Cardiac muscle cell (in vitro differentiated cells and primary cell): ENCODE measurements at regions not wholly inside any gene's neighbourhood (a gene's known extent, or its start where the extent isn't known, plus 50 kb on each side); places are given as distances from the start of the nearest gene placed in this dataset.
"Not testable (repeated sequence)": the region's sequence is repeated elsewhere in the genome, so short reads cannot be mapped to it uniquely, and the experiment has no call there.

ENCODE experiments used
- DNase-seq, 2 donors: peaks; one replicate each; pipeline versions ENCODE4 v3.0.0 to v3.0.0-alpha.2; 2010 to 2017; ENCODE audit warnings: low read depth in 1 of 2, low spot score in 1 of 2
- H3K27ac ChIP-seq: fragments of 200-600 bp; sonication (generic); 2 replicates; pipeline ENCODE4 v1.5.1; 2016
- H3K27me3 ChIP-seq: fragments of 200-600 bp; sonication (generic); 2 replicates; pipeline ENCODE4 v1.6.0; 2016; ENCODE audit warnings: control low read depth
- H3K36me3 ChIP-seq: fragments of 200-600 bp; sonication (generic); 2 replicates; pipeline ENCODE4 v1.5.1; 2016; ENCODE audit warnings: control low read depth
- H3K4me1 ChIP-seq: fragments of 200-600 bp; sonication (generic); 2 replicates; pipeline ENCODE4 v1.8.1; 2017; ENCODE audit warnings: low read depth, mild to moderate bottlenecking, mixed run types
- H3K4me3 ChIP-seq: fragments of 200-600 bp; sonication (generic); 2 replicates; pipeline ENCODE4 v1.5.1; 2016; ENCODE audit warnings: mild to moderate bottlenecking
- H3K9me3 ChIP-seq: fragments of 200-600 bp; sonication (generic); 2 replicates; pipeline ENCODE4 v1.5.1; 2017; ENCODE audit warnings: low read depth, mild to moderate bottlenecking, control low read depth
- CTCF ChIP-seq: IDR thresholded peaks from 2 replicates; pipeline ENCODE4 v1.5.1; 2012; ENCODE audit warnings: low read depth, mild to moderate bottlenecking, low read length

DNA sequence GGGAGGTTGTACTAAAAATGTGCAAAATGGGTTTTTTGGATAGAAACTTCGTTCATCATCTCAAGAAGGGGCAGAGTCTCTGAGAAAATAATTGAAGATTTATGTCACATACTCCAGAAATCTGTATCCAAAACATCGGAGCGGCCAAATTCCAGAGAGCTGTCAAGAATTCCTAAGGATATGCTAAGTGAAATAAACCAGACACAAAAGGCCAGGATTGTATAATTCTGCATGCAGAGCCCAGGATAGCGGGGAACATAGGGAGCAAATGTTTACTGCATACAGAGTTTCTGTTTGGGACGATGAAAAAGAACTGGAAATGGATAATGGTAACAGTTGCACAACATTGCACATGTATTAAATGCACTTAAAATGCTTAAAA lies 224.2 kb upstream of the AUTS2 start:
- Histone ChIP-seq H3K4me3 (no peak overlapping the region), H3K36me3 (no peaks in the 10 kb centered on the region), H3K4me1 (no peaks in the 10 kb centered on the region), H3K9me3 (no peaks in the 10 kb centered on the region), H3K27ac (no peak overlapping the region), H3K27me3 (no peaks in the 10 kb centered on the region)
- TF ChIP-seq CTCF: no peak
- DNase-seq: peak in 1 of 2 donors; percentile 70

DNA sequence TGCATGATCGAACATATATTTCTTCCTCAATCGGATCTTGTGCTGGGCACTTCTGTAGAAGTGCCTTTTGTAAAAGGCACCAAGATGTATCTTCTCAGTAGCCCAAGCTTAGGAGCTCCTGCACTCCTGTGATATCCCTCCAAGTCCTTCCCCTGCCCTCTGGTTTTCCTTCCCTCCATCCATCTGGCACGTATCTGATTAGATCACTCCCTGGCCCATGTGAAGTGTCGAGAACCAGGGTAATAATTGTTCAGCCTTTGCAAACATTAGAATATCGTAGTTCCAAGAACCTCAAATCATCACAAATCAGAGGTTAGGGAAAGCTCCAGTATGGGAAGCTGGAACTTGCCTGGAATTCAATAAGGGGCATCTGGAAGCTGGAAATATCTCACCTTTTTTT lies 221.1 kb upstream of the AUTS2 start:
- Histone ChIP-seq H3K27ac (no peak overlapping the region), H3K27me3 (no peaks in the 10 kb centered on the region), H3K4me1 (no peaks in the 10 kb centered on the region), H3K4me3 (no peak overlapping the region), H3K9me3 (no peaks in the 10 kb centered on the region), H3K36me3 (no peaks in the 10 kb centered on the region)
- DNase-seq: no peak
- no peak for TF ChIP-seq CTCF

DNA sequence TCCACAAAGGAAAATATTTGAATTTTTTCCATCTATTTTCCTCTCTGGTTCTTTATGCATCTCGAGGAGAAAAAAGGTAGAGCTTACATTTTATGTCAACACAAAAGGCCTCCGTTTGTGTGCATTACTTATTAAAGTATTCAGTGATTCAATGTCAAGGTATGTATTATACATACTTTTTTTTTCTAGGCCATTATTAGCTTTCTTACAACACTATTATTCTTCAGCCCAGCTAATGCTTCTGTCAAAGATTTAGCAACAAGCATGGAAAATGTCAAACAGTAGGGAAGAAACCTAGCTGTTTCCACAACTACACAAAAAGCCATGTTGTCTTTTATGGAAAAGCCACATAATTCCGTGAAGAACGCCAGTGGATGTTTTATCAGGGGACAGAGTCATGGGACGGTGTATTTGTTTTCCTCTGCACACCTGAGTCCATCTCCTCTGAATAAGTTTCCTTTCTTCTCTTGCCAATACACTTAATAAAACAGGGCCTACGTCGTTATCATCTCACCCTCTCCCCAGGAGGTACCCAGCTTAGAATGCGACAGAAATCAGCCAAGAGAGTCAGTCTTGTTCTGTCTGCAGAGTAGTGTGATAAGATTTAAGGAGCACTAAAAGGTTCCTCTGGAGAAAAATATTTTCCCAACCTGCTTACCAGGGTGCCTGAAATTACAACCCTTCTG lies 209.7 kb upstream of the AUTS2 start:
- Histone ChIP-seq H3K27me3 (no peaks in the 10 kb centered on the region), H3K4me1 (no peaks in the 10 kb centered on the region), H3K27ac (no peak overlapping the region), H3K4me3 (no peak overlapping the region), H3K36me3 (no peaks in the 10 kb centered on the region), H3K9me3 (no peaks in the 10 kb centered on the region)
- DNase-seq: no peak
- no peak for TF ChIP-seq CTCF

DNA sequence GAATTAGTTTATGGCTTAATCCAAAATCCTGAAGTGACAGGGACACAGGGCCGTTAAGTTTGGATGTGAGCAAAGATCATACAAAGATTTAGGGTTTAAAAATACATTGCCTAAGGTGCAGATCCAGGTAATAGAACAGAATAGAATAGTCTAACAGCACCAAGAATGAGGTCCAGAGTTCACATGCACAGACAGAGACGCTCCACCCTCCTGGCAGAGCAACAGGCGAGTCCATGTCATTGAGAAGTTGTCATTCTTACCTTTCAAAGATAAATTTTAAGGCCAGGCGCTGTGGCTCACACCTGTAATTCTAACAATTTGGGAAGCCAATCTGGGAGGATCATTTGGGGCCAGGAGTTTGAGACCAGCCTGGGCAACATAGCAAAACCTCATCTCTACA lies 209.1 kb upstream of the AUTS2 start:
- Histone ChIP-seq H3K36me3 (no peaks in the 10 kb centered on the region), H3K27me3 (no peaks in the 10 kb centered on the region), H3K27ac (no peak overlapping the region), H3K9me3 (no peaks in the 10 kb centered on the region), H3K4me3 (no peak overlapping the region), H3K4me1 (no peaks in the 10 kb centered on the region)
- no peak for TF ChIP-seq CTCF
- DNase-seq: no peak

GRCh38 chr7:69393912-69394311 lies 204.4 kb upstream of the AUTS2 start:
- not testable (repeated sequence) for H3K9me3 ChIP-seq, H3K4me1 ChIP-seq, H3K36me3 ChIP-seq, H3K27ac ChIP-seq, H3K4me3 ChIP-seq, DNase-seq, H3K27me3 ChIP-seq

- H3K9me3 ChIP-seq: no peaks in the 10 kb centered on the region
- no peaks in the 10 kb centered on the region for H3K4me1 ChIP-seq
- no peak overlapping the region for H3K4me3 ChIP-seq
- H3K36me3 ChIP-seq: no peaks in the 10 kb centered on the region
- DNase-seq: peak in 1 of 2 donors; percentile 94
- H3K27me3 ChIP-seq: no peaks in the 10 kb centered on the region
- no peak for TF ChIP-seq CTCF
- H3K27ac ChIP-seq: no peak overlapping the region
Observed at GRCh38 chr7:69395061-69395714, 203.1 kb upstream of the AUTS2 start.
